SU-DHL-6 (cell line): ENCODE measurements at regions not wholly inside any gene's neighbourhood (a gene's known extent, or its start where the extent isn't known, plus 50 kb on each side); places are given as distances from the start of the nearest gene placed in this dataset.

Experiments
- CTCF ChIP-seq: fragments of 200-600 bp; sonication (generic); IDR thresholded peaks from one replicate; pipeline ENCODE4 v1.5.1; 2017; ENCODE audit warnings: antibody characterized with exemption, mild to moderate bottlenecking, low read length, moderate library complexity; ENCODE audit not compliant: insufficient read depth, poor library complexity, severe bottlenecking
- EZH2phosphoT487 ChIP-seq: fragments of 200-600 bp; sonication (generic), shearing (Covaris generic); conservative IDR thresholded peaks from 2 replicates; pipeline ENCODE4 v1.6.1; 2018; ENCODE audit warnings: mild to moderate bottlenecking, antibody characterized with exemption, low read length, moderate library complexity, mixed read lengths

GRCh38 chr2:151083856-151084795, 177.5 kb downstream of the RBM43 start:
- no peak for TF ChIP-seq CTCF
- no peak for TF ChIP-seq EZH2phosphoT487
